Body of pancreas (tissue), 4 donors: ENCODE measurements at regions not wholly inside any gene's neighbourhood (a gene's known extent, or its start where the extent isn't known, plus 50 kb on each side); places are given as distances from the start of the nearest gene placed in this dataset.

Experiments used
- ATAC-seq: fragments of 150-250 bp; one replicate; pipeline ENCODE4 v1.9.1; 2016
- DNase-seq, 4 donors: peaks; one replicate each; pipeline ENCODE4 v3.0.0-alpha.2; 2019
- H3K27ac ChIP-seq, 4 donors: fragments of 200-600 bp; sonication (generic); 1 replicate in 3 of 4; 2 replicates in 1 of 4; pipeline versions ENCODE4 v1.5.1 to v1.6.1; 2016 to 2019; ENCODE audit warnings: mild to moderate bottlenecking in 1 of 4, mixed read lengths in 1 of 4, moderate library complexity in 1 of 4
- H3K27me3 ChIP-seq, 2 donors: fragments of 200-600 bp; sonication (generic); one replicate each; pipeline ENCODE4 v1.6.0; 2016; ENCODE audit warnings: mild to moderate bottlenecking in 1 of 2
- H3K36me3 ChIP-seq, 2 donors: fragments of 200-600 bp; sonication (generic); replicated peaks in 1 of 2; 2 replicates each; pipeline ENCODE4 v1.5.1; 2016; ENCODE audit warnings: low read depth in 2 of 2; ENCODE audit not compliant: insufficient read depth in 1 of 2
- H3K4me1 ChIP-seq: fragments of 200-600 bp; sonication (generic); one replicate; pipeline ENCODE4 v1.6.0; 2016
- H3K4me3 ChIP-seq, 2 donors: fragments of 200-600 bp; sonication (generic); 1 replicate in 1 of 2; 2 replicates in 1 of 2; pipeline ENCODE4 v1.5.1; 2016 to 2019
- H3K9me3 ChIP-seq, 3 donors: fragments of 200-600 bp; sonication (generic); 1 replicate in 2 of 3; 2 replicates in 1 of 3; pipeline ENCODE4 v1.5.1; 2016
- POLR2A ChIP-seq, 3 donors: fragments of 450-650 bp; IDR thresholded peaks; one replicate each; pipeline ENCODE4 v1.6.1; 2016; ENCODE audit warnings: antibody characterized with exemption in 3 of 3, mild to moderate bottlenecking in 2 of 3
- WGBS, 2 donors: methylation state at CpG; one replicate each; pipeline ENCODE4 v1.1.5; 2017; 5-methylcytosine and 5-hydroxymethylcytosine counted together
- intact Hi-C: fragments of 100-400 bp; cut with DNase I; formaldehyde crosslinking; loops from one replicate; pipeline ENCODE4 v1.15.1; 2023
- TF ChIP-seq, protein P1 (sequence below), 7 experiments: fragments of 450-650 bp in 4 of 7; fragments of 200-600 bp in 3 of 7; sonication (generic) in 3 of 7; IDR thresholded peaks; one replicate each; pipeline ENCODE4 v1.5.1; 2016 to 2019; ENCODE audit warnings: antibody characterized with exemption in 7 of 7

DNA sequence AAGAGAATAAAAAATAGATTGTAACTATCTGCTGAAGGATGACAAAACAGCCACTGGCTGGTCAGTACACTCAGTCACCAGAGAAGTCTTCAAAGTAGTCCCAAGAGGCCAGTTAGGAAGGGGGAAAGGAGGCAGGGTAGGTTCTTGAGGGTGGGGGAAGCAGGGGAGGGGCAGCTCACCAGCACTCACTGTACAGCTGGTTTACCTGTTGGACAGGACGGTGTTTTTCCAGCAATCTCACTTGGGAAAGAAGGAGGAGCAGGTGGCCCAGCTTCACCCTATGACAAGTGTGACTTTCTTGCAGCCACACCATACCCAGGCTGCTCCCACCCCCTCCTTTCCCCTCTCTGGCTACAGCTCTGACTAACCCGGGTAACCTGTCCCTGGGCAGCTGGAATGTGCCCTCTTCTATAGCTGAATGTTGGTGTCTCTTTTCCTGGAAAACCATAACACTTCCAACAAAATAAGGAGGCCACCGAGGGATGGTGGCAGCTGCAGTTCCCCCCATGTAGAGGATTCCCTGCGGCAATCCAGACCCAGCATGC lies 203.4 kb upstream of the NSMCE3 start:
- ATAC-seq: no peak
- no peaks in the 10 kb centered on the region for H3K9me3 ChIP-seq
- H3K36me3 ChIP-seq: no peaks in the 10 kb centered on the region
- intact Hi-C loops: no loop called here
- no peaks in the 10 kb centered on the region for H3K27me3 ChIP-seq
- no peak overlapping the region for H3K4me3 ChIP-seq
- WGBS, 2 donors: 59 to 65% methylated on average over 4 of the region's 4 CpGs
- H3K27ac ChIP-seq: no peak overlapping the region
- peak in 1 of 4 donors; percentile 17 for DNase-seq
- peaks cover 11% of the 10 kb centered on the region for H3K4me1 ChIP-seq
- TF ChIP-seq, protein P1, sequence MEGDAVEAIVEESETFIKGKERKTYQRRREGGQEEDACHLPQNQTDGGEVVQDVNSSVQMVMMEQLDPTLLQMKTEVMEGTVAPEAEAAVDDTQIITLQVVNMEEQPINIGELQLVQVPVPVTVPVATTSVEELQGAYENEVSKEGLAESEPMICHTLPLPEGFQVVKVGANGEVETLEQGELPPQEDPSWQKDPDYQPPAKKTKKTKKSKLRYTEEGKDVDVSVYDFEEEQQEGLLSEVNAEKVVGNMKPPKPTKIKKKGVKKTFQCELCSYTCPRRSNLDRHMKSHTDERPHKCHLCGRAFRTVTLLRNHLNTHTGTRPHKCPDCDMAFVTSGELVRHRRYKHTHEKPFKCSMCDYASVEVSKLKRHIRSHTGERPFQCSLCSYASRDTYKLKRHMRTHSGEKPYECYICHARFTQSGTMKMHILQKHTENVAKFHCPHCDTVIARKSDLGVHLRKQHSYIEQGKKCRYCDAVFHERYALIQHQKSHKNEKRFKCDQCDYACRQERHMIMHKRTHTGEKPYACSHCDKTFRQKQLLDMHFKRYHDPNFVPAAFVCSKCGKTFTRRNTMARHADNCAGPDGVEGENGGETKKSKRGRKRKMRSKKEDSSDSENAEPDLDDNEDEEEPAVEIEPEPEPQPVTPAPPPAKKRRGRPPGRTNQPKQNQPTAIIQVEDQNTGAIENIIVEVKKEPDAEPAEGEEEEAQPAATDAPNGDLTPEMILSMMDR (IDR thresholded peaks at IDR 0.05): no peak
- no peak for TF ChIP-seq POLR2A (IDR thresholded peaks at IDR 0.05)

DNA sequence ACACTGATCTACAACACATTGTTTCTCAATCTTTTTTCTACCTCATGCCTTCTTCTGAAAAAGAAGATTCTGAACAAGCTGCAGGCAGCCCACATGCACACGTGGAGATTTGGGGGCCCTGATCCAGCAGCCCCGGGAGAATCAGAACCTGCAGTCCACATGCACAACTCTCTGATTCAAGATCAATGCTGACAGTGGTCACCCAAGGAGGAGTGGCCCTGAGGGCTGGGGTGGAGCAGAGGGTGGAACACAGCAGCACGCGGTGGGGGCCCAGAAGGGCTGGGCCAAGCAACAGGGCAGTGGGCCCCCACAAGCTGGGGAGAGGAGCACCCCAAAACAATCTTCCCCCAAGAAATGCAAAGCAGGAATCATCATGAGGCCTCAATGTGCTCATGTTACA lies 202.1 kb upstream of the NSMCE3 start:
- no peaks in the 10 kb centered on the region for H3K9me3 ChIP-seq
- H3K4me3 ChIP-seq: no peak overlapping the region
- 64 to 76% methylated on average over 4 of the region's 4 CpGs for WGBS, 2 donors
- no peaks in the 10 kb centered on the region for H3K27me3 ChIP-seq
- intact Hi-C loops: no loop called here
- DNase-seq (no peak), ATAC-seq (no peak)
- H3K4me1 ChIP-seq: peaks cover 11% of the 10 kb centered on the region
- no peak overlapping the region for H3K27ac ChIP-seq
- no peak for TF ChIP-seq POLR2A (IDR thresholded peaks at IDR 0.05)
- TF ChIP-seq, protein P1 (IDR thresholded peaks at IDR 0.05): no peak
- no peaks in the 10 kb centered on the region for H3K36me3 ChIP-seq

DNA sequence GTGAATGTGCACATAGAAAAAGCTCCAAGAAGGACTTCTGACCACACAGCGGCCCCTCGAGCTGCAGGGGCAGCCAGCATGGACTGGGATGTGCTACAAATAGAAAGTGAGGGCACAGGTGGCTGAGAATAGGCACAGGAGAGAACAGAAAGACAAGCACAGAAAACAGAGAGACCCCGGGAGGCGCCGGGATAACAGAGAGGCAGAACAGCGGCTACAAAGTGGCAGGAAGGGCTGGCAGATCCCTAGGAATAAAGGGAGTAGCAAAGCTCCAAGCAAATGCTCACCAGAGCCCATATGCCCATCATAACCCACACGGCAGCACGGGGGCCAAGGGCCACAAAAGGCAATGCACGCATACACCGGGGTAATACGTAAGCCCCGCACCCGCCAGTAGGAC lies 201.7 kb upstream of the NSMCE3 start:
- no peak for ATAC-seq

DNA sequence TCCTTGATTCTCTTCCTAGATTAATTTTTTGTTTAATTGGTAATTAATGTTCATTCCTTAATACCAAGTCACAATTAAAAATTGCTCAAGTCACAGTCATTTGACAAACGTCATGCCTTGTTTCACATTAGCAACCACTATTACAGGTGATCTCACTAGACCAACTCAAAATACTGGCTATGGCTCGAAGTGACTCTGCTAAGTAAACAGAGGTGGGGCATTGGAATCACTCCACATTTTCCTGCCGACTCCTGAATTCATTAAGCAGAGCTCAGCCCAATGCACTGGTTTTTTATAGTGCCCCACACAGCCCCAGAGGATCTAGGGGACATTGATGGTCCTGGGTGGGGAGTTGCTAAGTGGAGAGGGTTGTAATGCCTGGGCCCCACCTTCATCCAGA lies 201.2 kb upstream of the NSMCE3 start:
- intact Hi-C loops: no loop called here
- H3K27me3 ChIP-seq: no peaks in the 10 kb centered on the region
- H3K27ac ChIP-seq: peak overlapping the region; percentile 29 to 59 (median 44)
- no peak for TF ChIP-seq POLR2A (IDR thresholded peaks at IDR 0.05)
- TF ChIP-seq, protein P1 (IDR thresholded peaks at IDR 0.05): no peak
- peak in 3 of 4 donors; percentile 45 to 73 (median 68) for DNase-seq
- peaks cover 11% of the 10 kb centered on the region for H3K4me1 ChIP-seq
- H3K4me3 ChIP-seq: no peak overlapping the region
- no peaks in the 10 kb centered on the region for H3K36me3 ChIP-seq
- 7 to 12% methylated on average over 3 of the region's 3 CpGs for WGBS, 2 donors
- ATAC-seq: peak; percentile 90
- no peaks in the 10 kb centered on the region for H3K9me3 ChIP-seq

More for the DNA sequence above, 201.7 kb upstream of the NSMCE3 start:
- Histone ChIP-seq H3K27ac (peak overlapping the region in 2 of 4 donors; percentile 55 to 59), H3K27me3 (no peaks in the 10 kb centered on the region), H3K9me3 (no peaks in the 10 kb centered on the region), H3K4me3 (no peak overlapping the region), H3K4me1 (peaks cover 11% of the 10 kb centered on the region), H3K36me3 (no peaks in the 10 kb centered on the region)
- WGBS, 2 donors: 86 to 92% methylated on average over 13 of the region's 13 CpGs
- TF ChIP-seq, protein P1 (IDR thresholded peaks at IDR 0.05): no peak
- TF ChIP-seq POLR2A (IDR thresholded peaks at IDR 0.05): no peak
- intact Hi-C loops: no loop called here
- DNase-seq: no peak

DNA sequence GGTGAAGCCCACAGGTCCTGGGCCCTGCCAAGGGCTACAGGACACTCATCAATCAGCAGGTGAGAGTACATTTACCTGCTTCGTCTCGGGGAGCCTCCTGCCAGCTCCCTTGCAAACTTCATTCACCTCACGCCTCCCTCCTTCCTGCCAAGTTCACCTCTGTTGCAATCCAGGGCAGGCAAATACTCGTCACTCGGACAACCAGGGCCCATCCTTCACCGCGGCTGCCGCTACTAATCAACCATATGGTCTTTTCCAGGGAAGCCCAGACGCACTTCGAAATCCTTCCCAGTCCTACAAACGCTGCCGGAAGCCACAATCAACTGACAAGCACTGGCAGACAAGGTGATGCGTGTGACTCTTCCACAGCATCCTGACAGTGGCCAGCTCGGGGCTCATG lies 200.7 kb upstream of the NSMCE3 start:
- intact Hi-C loops: no loop called here
- Histone ChIP-seq H3K27me3 (no peaks in the 10 kb centered on the region), H3K4me1 (peaks cover 11% of the 10 kb centered on the region), H3K9me3 (no peaks in the 10 kb centered on the region), H3K27ac (peak overlapping the region; percentile 29 to 59 (median 44)), H3K36me3 (no peaks in the 10 kb centered on the region), H3K4me3 (no peak overlapping the region)
- TF ChIP-seq, protein P1 (IDR thresholded peaks at IDR 0.05): no peak
- no peak for TF ChIP-seq POLR2A (IDR thresholded peaks at IDR 0.05)
- peak; percentile 24 for ATAC-seq
- peak in 3 of 4 donors; percentile 25 to 44 (median 28) for DNase-seq
- WGBS, 2 donors: 70 to 71% methylated on average over 14 of the region's 14 CpGs
